SU-DHL-6 (cell line): ENCODE measurements at regions not wholly inside any gene's neighbourhood (a gene's known extent, or its start where the extent isn't known, plus 50 kb on each side); places are given as distances from the start of the nearest gene placed in this dataset.
A peak's percentile ranks its signal among the peaks of the same experiment; 100 is the strongest.

Experiments used
- H2AFZ ChIP-seq: fragments of 200-600 bp; sonication (generic); 2 replicates; pipeline ENCODE4 v1.6.1; 2014; ENCODE audit warnings: low read depth, mild to moderate bottlenecking, moderate library complexity, mixed read lengths, antibody characterized with exemption, low read length; ENCODE audit not compliant: severe bottlenecking
- H3F3A ChIP-seq: fragments of 200-600 bp; shearing (Covaris generic); 2 replicates; pipeline ENCODE4 v1.6.0; 2016; ENCODE audit warnings: antibody characterized with exemption, mild to moderate bottlenecking; ENCODE audit not compliant: insufficient read depth
- H3K27ac ChIP-seq: fragments of 200-600 bp; sonication (generic); 2 replicates; pipeline ENCODE4 v1.5.1; 2016; ENCODE audit warnings: low read depth, mild to moderate bottlenecking, low read length, moderate library complexity, mixed read lengths
- H3K27me3 ChIP-seq: fragments of 200-600 bp; sonication (generic), shearing (Covaris generic); 2 replicates; pipeline ENCODE4 v1.6.0; 2014; ENCODE audit warnings: mild to moderate bottlenecking, low read length
- H3K36me3 ChIP-seq: fragments of 200-600 bp; sonication (generic); 2 replicates; pipeline ENCODE4 v1.6.1; 2014; ENCODE audit warnings: mild to moderate bottlenecking, low read length, mixed read lengths
- H3K4me2 ChIP-seq: fragments of 300-600, 200-600 bp; shearing (Covaris generic), sonication (generic); 2 replicates; pipeline ENCODE4 v1.6.0; 2014; ENCODE audit warnings: low read length, low read depth, mild to moderate bottlenecking; ENCODE audit not compliant: poor library complexity, severe bottlenecking
- H3K4me3 ChIP-seq: fragments of 200-600 bp; sonication (generic); 2 replicates; pipeline ENCODE4 v1.5.1; 2014; ENCODE audit warnings: antibody characterized with exemption, low read length, mild to moderate bottlenecking, mixed read lengths; ENCODE audit not compliant: insufficient read depth, poor library complexity, severe bottlenecking
- H3K79me2 ChIP-seq: fragments of 200-600 bp; sonication (generic); 2 replicates; pipeline ENCODE4 v1.6.1; 2014; ENCODE audit warnings: mild to moderate bottlenecking, low read length, moderate library complexity; ENCODE audit not compliant: insufficient read depth
- H3K9ac ChIP-seq: fragments of 200-600 bp; sonication (generic); 2 replicates; pipeline ENCODE4 v1.7.0; 2014; ENCODE audit warnings: mild to moderate bottlenecking, low read length
- H3K9me2 ChIP-seq: fragments of 200-600 bp; sonication (generic); replicated peaks from 2 replicates; pipeline ENCODE4 v1.6.1; 2014; ENCODE audit warnings: low read length; ENCODE audit not compliant: insufficient read depth
- H3K9me3 ChIP-seq: fragments of 200-600 bp; sonication (generic); 2 replicates; pipeline ENCODE4 v1.6.1; 2014; ENCODE audit warnings: low read length, mixed read lengths; ENCODE audit not compliant: insufficient read depth
- H4K20me1 ChIP-seq: fragments of 200-600 bp; sonication (generic); 2 replicates; pipeline ENCODE4 v1.6.1; 2014; ENCODE audit warnings: low read depth, mild to moderate bottlenecking, antibody characterized with exemption, low read length, moderate library complexity, mixed read lengths
- CTCF ChIP-seq: fragments of 200-600 bp; sonication (generic); IDR thresholded peaks from one replicate; pipeline ENCODE4 v1.5.1; 2017; ENCODE audit warnings: antibody characterized with exemption, mild to moderate bottlenecking, low read length, moderate library complexity; ENCODE audit not compliant: insufficient read depth, poor library complexity, severe bottlenecking
- EZH2phosphoT487 ChIP-seq: fragments of 200-600 bp; sonication (generic), shearing (Covaris generic); conservative IDR thresholded peaks from 2 replicates; pipeline ENCODE4 v1.6.1; 2018; ENCODE audit warnings: mild to moderate bottlenecking, antibody characterized with exemption, low read length, moderate library complexity, mixed read lengths

- H2AFZ ChIP-seq: no peak overlapping the region
- H3F3A ChIP-seq: no peaks in the 10 kb centered on the region
- H3K36me3 ChIP-seq: no peaks in the 10 kb centered on the region; the same call in 1 of the 2 replicates
- H3K27ac ChIP-seq: no peak overlapping the region
- no peaks in the 10 kb centered on the region for H3K9me2 ChIP-seq
- no peaks in the 10 kb centered on the region for H3K27me3 ChIP-seq
- no peaks in the 10 kb centered on the region for H3K9me3 ChIP-seq
- no peaks in the 10 kb centered on the region for H4K20me1 ChIP-seq
- no peak overlapping the region for H3K4me2 ChIP-seq
- H3K4me3 ChIP-seq: no peak overlapping the region
- no peaks in the 10 kb centered on the region for H3K79me2 ChIP-seq
- H3K9ac ChIP-seq: no peak overlapping the region
- TF ChIP-seq CTCF: no peak
- TF ChIP-seq EZH2phosphoT487: no peak
Measured at GRCh38 chr3:104176706-104177105, 1190.0 kb upstream of the ALCAM start.

- H3K9me3 ChIP-seq: no peaks in the 10 kb centered on the region
- H4K20me1 ChIP-seq: no peaks in the 10 kb centered on the region
- no peak overlapping the region for H3K9ac ChIP-seq
- H3K79me2 ChIP-seq: no peaks in the 10 kb centered on the region
- TF ChIP-seq CTCF (no peak), EZH2phosphoT487 (no peak)
- H3K27me3 ChIP-seq: no peaks in the 10 kb centered on the region
- H3F3A ChIP-seq: no peaks in the 10 kb centered on the region
- no peak overlapping the region for H3K4me3 ChIP-seq
- H3K9me2 ChIP-seq: no peaks in the 10 kb centered on the region
- H3K36me3 ChIP-seq: no peaks in the 10 kb centered on the region; the same call in 1 of the 2 replicates
- H3K27ac ChIP-seq: no peak overlapping the region
- no peak overlapping the region for H2AFZ ChIP-seq
- H3K4me2 ChIP-seq: no peak overlapping the region
Measured at GRCh38 chr3:104178680-104179079, 1188.0 kb upstream of the ALCAM start.

GRCh38 chr3:104180906-104181305, 1185.8 kb upstream of the ALCAM start:
- TF ChIP-seq CTCF (no peak), EZH2phosphoT487 (no peak)
- Histone ChIP-seq H3F3A (no peaks in the 10 kb centered on the region), H3K9ac (no peak overlapping the region), H2AFZ (peak overlapping the region; percentile 39), H3K9me3 (no peaks in the 10 kb centered on the region), H3K4me3 (no peak overlapping the region), H3K9me2 (no peaks in the 10 kb centered on the region), H3K4me2 (no peak overlapping the region), H3K27me3 (no peaks in the 10 kb centered on the region), H3K36me3 (no peaks in the 10 kb centered on the region; the same call in 1 of the 2 replicates), H3K79me2 (no peaks in the 10 kb centered on the region), H3K27ac (no peak overlapping the region), H4K20me1 (no peaks in the 10 kb centered on the region)
